ENCODE measurements at regions not wholly inside any gene's neighbourhood (a gene's known extent, or its start where the extent isn't known, plus 50 kb on each side); places are given as distances from the start of the nearest gene placed in this dataset.
"Not testable (repeated sequence)": the region's sequence is repeated elsewhere in the genome, so short reads cannot be mapped to it uniquely, and the experiment has no call there.

GRCh38 chr6:119736296-119737021, 386.9 kb upstream of the MAN1A1 start:
- H3K27ac Mint-ChIP-seq: no peak overlapping the region
- no peaks in the 10 kb centered on the region for H3K9me3 Mint-ChIP-seq
- no peaks in the 10 kb centered on the region for H3K36me3 Mint-ChIP-seq
- H3K4me3 Mint-ChIP-seq: no peak overlapping the region
- peaks cover 10% of the 10 kb centered on the region for H3K27me3 Mint-ChIP-seq
- no peaks in the 10 kb centered on the region for H3K4me1 Mint-ChIP-seq
- no peak for DNase-seq (ENCODE audit: low spot score in 2 of 2)
- no peak for ATAC-seq (ENCODE audit: low read depth)

DNA sequence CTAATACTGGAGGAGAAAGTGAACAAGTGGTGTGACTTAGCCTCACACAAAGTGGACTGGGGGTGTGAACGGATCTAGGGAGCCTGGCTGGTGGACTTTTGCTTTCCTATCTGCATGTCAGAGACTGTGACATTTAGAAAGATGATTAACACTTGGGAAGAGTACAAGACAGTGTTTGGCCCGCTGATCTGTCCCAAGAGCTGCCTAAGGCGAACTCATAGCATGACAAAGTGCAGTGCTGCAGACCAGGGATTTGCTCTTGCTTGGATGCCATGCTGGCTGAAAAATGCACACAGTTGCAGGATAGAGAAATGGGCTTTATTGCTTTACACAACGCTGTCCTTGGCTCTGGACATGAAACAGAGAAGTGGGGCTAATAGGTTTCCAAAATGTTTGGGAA, 386.0 kb upstream of the MAN1A1 start:
- Mint-ChIP-seq H3K4me1 (no peaks in the 10 kb centered on the region), H3K36me3 (no peaks in the 10 kb centered on the region), H3K4me3 (no peak overlapping the region), H3K27ac (no peak overlapping the region), H3K27me3 (peaks cover 10% of the 10 kb centered on the region), H3K9me3 (no peaks in the 10 kb centered on the region)
- DNase-seq (ENCODE audit: low spot score in 2 of 2) (no peak), ATAC-seq (ENCODE audit: low read depth) (no peak)

DNA sequence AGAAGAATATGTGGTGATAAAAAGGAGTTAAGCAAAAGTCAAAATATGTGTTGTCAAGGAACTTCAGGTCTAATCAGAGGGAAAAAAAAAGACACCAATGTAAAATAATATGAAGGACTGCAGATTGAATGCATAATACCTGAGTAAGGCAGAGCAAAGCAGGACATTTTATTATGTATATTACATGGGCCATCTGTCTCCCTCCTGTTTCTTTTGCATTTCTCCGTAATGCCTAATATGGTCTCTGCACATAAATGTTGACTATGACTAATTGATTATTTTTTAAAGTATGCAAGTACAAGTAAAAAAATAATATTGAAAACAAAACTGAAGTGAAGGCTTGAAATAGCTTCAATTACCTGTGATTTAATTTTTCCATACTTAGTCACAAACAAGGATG, 384.7 kb upstream of the MAN1A1 start:
- peaks cover 10% of the 10 kb centered on the region for H3K27me3 Mint-ChIP-seq
- DNase-seq (ENCODE audit: low spot score in 2 of 2) (no peak), ATAC-seq (ENCODE audit: low read depth) (no peak)
- H3K27ac Mint-ChIP-seq: no peak overlapping the region
- no peaks in the 10 kb centered on the region for H3K4me1 Mint-ChIP-seq
- no peak overlapping the region for H3K4me3 Mint-ChIP-seq
- no peaks in the 10 kb centered on the region for H3K9me3 Mint-ChIP-seq
- no peaks in the 10 kb centered on the region for H3K36me3 Mint-ChIP-seq

DNA sequence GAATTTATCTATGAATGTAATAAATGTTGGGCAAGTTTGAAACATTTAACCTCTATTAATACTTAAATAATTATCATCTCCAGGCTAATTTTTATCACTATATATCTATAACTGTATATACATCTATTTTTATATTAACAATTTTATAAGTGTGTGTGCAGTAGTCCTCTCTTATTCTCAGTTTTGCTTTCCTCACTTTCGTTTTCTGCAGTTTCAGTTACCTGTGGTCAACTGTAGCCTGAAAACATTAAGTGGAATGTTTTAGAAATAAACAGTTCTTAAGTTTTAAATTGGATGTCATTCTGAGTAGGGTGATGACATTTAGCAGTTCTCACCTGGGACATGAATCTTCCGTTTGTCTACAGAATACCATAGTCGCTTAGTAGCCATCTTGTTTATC, 379.4 kb upstream of the MAN1A1 start:
- H3K36me3 Mint-ChIP-seq: no peaks in the 10 kb centered on the region

DNA sequence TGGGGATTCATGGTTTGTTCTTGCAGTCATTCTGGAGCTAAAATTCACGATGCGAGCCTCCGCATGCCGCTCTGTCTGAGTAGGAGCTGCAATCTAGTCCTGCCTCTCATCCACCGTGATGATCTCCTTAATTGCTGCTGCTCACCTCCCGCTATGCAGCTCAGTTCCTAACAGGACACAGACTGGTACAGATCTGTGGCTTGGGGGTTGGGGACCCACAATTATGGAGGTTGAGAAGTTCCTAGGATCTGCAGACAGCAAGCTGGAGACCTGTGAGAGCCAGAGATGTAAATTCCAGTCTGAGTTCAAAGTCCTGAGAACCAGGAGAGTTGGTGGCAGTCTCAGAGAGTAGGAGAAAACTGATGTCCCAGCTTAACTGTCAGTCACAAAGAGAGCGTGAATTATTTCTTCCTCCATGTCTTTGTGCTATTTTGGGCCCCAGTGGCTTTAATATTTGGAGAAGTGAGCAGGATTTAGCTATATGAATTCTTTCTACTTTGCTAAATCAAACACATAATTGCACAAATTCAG, 378.7 kb upstream of the MAN1A1 start:
- H3K27me3 Mint-ChIP-seq: peaks cover 5% of the 10 kb centered on the region
- no peaks in the 10 kb centered on the region for H3K36me3 Mint-ChIP-seq
- no peak for DNase-seq (ENCODE audit: low spot score in 2 of 2)
- no peaks in the 10 kb centered on the region for H3K4me1 Mint-ChIP-seq
- H3K27ac Mint-ChIP-seq: no peak overlapping the region
- H3K9me3 Mint-ChIP-seq: peaks cover 1% of the 10 kb centered on the region
- no peak overlapping the region for H3K4me3 Mint-ChIP-seq
- ATAC-seq (ENCODE audit: low read depth): no peak

More for the DNA sequence above, 379.4 kb upstream of the MAN1A1 start:
- Mint-ChIP-seq H3K9me3 (no peaks in the 10 kb centered on the region), H3K27ac (no peak overlapping the region), H3K4me3 (no peak overlapping the region), H3K4me1 (no peaks in the 10 kb centered on the region), H3K27me3 (peaks cover 7% of the 10 kb centered on the region)
- ATAC-seq (ENCODE audit: low read depth) (no peak), DNase-seq (ENCODE audit: low spot score in 2 of 2) (no peak)

- Mint-ChIP-seq H3K27me3 (peaks cover 5% of the 10 kb centered on the region), H3K9me3 (peaks cover 1% of the 10 kb centered on the region), H3K4me3 (no peak overlapping the region), H3K4me1 (no peaks in the 10 kb centered on the region), H3K36me3 (no peaks in the 10 kb centered on the region), H3K27ac (no peak overlapping the region)
- no peak for DNase-seq (ENCODE audit: low spot score in 2 of 2)
- no peak for ATAC-seq (ENCODE audit: low read depth)
These were observed 378.1 kb upstream of the MAN1A1 start for GRCh38 chr6:119727504-119728219.

GRCh38 chr6:119726912-119727311, 377.4 kb upstream of the MAN1A1 start:
- DNase-seq (ENCODE audit: low spot score in 2 of 2); H3K27ac Mint-ChIP-seq; H3K27me3 Mint-ChIP-seq; H3K4me3 Mint-ChIP-seq; ATAC-seq (ENCODE audit: low read depth); H3K36me3 Mint-ChIP-seq; H3K4me1 Mint-ChIP-seq; H3K9me3 Mint-ChIP-seq: not testable (repeated sequence)

DNA sequence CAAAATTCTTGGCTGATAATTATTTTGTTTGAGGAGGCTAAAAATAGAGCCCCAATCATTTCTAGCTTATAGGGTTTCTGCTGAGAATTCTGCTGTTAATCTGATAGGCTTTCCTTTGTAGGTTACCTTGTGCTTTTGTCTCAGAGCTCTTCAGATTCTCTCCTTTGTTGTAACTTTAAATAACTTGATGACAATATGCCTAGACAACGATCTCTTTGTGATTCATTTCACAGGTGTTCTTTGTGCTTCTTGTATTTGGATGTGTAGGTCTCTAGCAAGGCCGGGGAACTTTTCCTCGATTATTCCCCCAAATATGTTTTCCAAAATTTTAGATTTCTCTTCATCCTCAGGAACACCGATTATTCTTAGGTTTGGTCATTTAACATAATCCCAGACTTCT, 376.5 kb upstream of the MAN1A1 start:
- Mint-ChIP-seq H3K4me3 (no peak overlapping the region), H3K27ac (no peak overlapping the region), H3K4me1 (no peaks in the 10 kb centered on the region), H3K27me3 (peaks cover 5% of the 10 kb centered on the region), H3K36me3 (no peaks in the 10 kb centered on the region), H3K9me3 (peaks cover 1% of the 10 kb centered on the region)
- ATAC-seq (ENCODE audit: low read depth) (no peak), DNase-seq (ENCODE audit: low spot score in 2 of 2) (no peak)

DNA sequence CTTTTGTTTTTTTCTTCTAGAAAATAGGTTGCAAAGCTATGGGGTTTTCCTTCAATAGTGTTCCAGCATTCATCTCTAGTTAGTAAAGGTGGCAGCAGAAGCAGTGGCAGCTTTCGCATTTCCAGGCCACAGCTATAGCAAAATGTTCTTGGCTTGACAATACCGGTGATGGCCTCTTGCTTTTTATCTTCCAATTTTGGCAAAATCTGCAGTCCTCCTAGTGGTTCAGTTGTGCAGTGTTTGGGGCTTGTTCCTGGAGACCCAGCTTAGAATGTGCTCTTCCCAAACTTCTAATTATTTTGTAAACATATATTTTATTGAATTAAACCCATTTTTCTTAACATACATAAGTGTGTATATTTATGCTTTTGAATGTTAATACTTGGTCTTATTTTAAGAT, 370.6 kb upstream of the MAN1A1 start:
- Mint-ChIP-seq H3K36me3 (no peaks in the 10 kb centered on the region), H3K4me1 (peaks cover 13% of the 10 kb centered on the region), H3K9me3 (peaks cover 1% of the 10 kb centered on the region), H3K27ac (no peak overlapping the region), H3K4me3 (no peak overlapping the region), H3K27me3 (no peaks in the 10 kb centered on the region)
- DNase-seq (ENCODE audit: low spot score in 2 of 2): no peak
- no peak for ATAC-seq (ENCODE audit: low read depth)

DNA sequence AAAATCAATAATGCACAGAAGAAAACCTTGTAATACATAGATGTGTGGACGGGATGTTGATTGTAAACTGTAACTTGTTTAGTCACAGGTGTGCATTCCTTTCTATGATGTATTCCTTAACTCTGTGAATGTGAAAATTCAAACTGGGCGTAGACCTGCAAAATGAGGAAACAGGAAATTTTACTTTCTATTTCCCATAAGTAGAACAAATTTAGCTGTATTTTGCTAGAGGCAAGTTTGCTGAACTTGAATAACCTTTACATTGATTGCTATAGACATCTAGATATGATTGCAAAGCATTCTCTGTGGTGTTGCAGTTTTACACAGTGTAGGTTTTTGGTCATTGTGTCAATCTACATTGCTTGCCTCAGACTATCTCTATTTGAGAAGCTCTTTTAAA, 368.4 kb upstream of the MAN1A1 start:
- Mint-ChIP-seq H3K9me3 (peaks cover under 1% of the 10 kb centered on the region), H3K27me3 (no peaks in the 10 kb centered on the region), H3K4me3 (no peak overlapping the region), H3K4me1 (peaks cover 13% of the 10 kb centered on the region), H3K27ac (no peak overlapping the region), H3K36me3 (no peaks in the 10 kb centered on the region)
- no peak for DNase-seq (ENCODE audit: low spot score in 2 of 2)
- ATAC-seq (ENCODE audit: low read depth): no peak

GRCh38 chr6:119716668-119717270, 367.2 kb upstream of the MAN1A1 start:
- Mint-ChIP-seq H3K4me1 (peaks cover 13% of the 10 kb centered on the region), H3K27me3 (no peaks in the 10 kb centered on the region), H3K4me3 (no peak overlapping the region), H3K27ac (no peak overlapping the region), H3K9me3 (peaks cover 3% of the 10 kb centered on the region), H3K36me3 (no peaks in the 10 kb centered on the region)
- DNase-seq (ENCODE audit: low spot score in 2 of 2) (no peak), ATAC-seq (ENCODE audit: low read depth) (no peak)

- Mint-ChIP-seq H3K36me3 (no peaks in the 10 kb centered on the region), H3K9me3 (peaks cover 3% of the 10 kb centered on the region), H3K4me1 (peaks cover 13% of the 10 kb centered on the region), H3K4me3 (no peak overlapping the region), H3K27ac (no peak overlapping the region), H3K27me3 (peaks cover 1% of the 10 kb centered on the region)
- ATAC-seq (ENCODE audit: low read depth) (no peak), DNase-seq (ENCODE audit: low spot score in 2 of 2) (no peak)
These were observed 364.3 kb upstream of the MAN1A1 start for GRCh38 chr6:119713903-119714302.

- peaks cover 3% of the 10 kb centered on the region for H3K27me3 Mint-ChIP-seq
These were observed 337.1 kb upstream of the MAN1A1 start for GRCh38 chr6:119686644-119687043.

GRCh38 chr6:119686240-119686639, 336.7 kb upstream of the MAN1A1 start:
- ATAC-seq (ENCODE audit: low read depth): no peak
- H3K27ac Mint-ChIP-seq: no peak overlapping the region
- no peak overlapping the region for H3K4me3 Mint-ChIP-seq

More at GRCh38 chr6:119686644-119687043, 337.1 kb upstream of the MAN1A1 start:
- no peaks in the 10 kb centered on the region for H3K4me1 Mint-ChIP-seq
- H3K27ac Mint-ChIP-seq: no peak overlapping the region
- H3K4me3 Mint-ChIP-seq: no peak overlapping the region
- no peaks in the 10 kb centered on the region for H3K36me3 Mint-ChIP-seq
- H3K9me3 Mint-ChIP-seq: peaks cover 2% of the 10 kb centered on the region
- no peak for DNase-seq (ENCODE audit: low spot score in 2 of 2)
- ATAC-seq (ENCODE audit: low read depth): no peak

More at GRCh38 chr6:119686240-119686639, 336.7 kb upstream of the MAN1A1 start:
- Mint-ChIP-seq H3K36me3 (no peaks in the 10 kb centered on the region), H3K27me3 (peaks cover 3% of the 10 kb centered on the region), H3K9me3 (peaks cover 2% of the 10 kb centered on the region), H3K4me1 (no peaks in the 10 kb centered on the region)
- DNase-seq (ENCODE audit: low spot score in 2 of 2): no peak

All from memory B cell (primary cell).